ENCODE measurements at regions not wholly inside any gene's neighbourhood (a gene's known extent, or its start where the extent isn't known, plus 50 kb on each side); places are given as distances from the start of the nearest gene placed in this dataset.

GRCh38 chr5:31083364-31083763 is 110.1 kb upstream of the CDH6 start:
- TF ChIP-seq POLR2A (IDR thresholded peaks at IDR 0.05) = no peak
- intact Hi-C loops (cut with DNase I) = no loop called here
- WGBS = 84% methylated on average over 2 of the region's 2 CpGs
- no peak overlapping the region for H3K27ac ChIP-seq
- H3K36me3 ChIP-seq = no peaks in the 10 kb centered on the region
- H3K4me3 ChIP-seq = no peak overlapping the region
- H3K4me1 ChIP-seq (replicated peaks) = no peaks in the 10 kb centered on the region
- no peaks in the 10 kb centered on the region for H3K27me3 ChIP-seq (replicated peaks; ENCODE audit: insufficient read depth)
- H3K9me3 ChIP-seq = no peaks in the 10 kb centered on the region
- DNase-seq (ENCODE audit: low spot score) = no peak

- TF ChIP-seq POLR2AphosphoS5 (IDR thresholded peaks at IDR 0.05) = no peak
- no peak for TF ChIP-seq POLR2A (IDR thresholded peaks at IDR 0.05)
- TF ChIP-seq CTCF (IDR thresholded peaks at IDR 0.05) = no peak
- H3K4me3 ChIP-seq = no peak overlapping the region
- H3K9me3 ChIP-seq = no peaks in the 10 kb centered on the region
- H3K4me1 ChIP-seq (replicated peaks) = no peaks in the 10 kb centered on the region
- H3K27ac ChIP-seq = no peak overlapping the region
- no peaks in the 10 kb centered on the region for H3K36me3 ChIP-seq
- no peaks in the 10 kb centered on the region for H3K27me3 ChIP-seq (replicated peaks; ENCODE audit: insufficient read depth)
- no peak for DNase-seq (ENCODE audit: low spot score)
- intact Hi-C loops (cut with DNase I) = no loop called here
- 85% methylated on average over 2 of the region's 2 CpGs for WGBS
Observed at GRCh38 chr5:31079668-31080067, 113.8 kb upstream of the CDH6 start.

- no peak for DNase-seq (ENCODE audit: low spot score)
Observed at GRCh38 chr5:31078956-31079355, 114.5 kb upstream of the CDH6 start.

GRCh38 chr5:31075981-31076380 is 117.5 kb upstream of the CDH6 start:
- H3K4me3 ChIP-seq = no peak overlapping the region
- no peaks in the 10 kb centered on the region for H3K9me3 ChIP-seq
- H3K4me1 ChIP-seq (replicated peaks) = no peaks in the 10 kb centered on the region
- H3K27ac ChIP-seq = no peak overlapping the region
- WGBS = 77% methylated on average over 6 of the region's 6 CpGs
- no peak for DNase-seq (ENCODE audit: low spot score)
- TF ChIP-seq CTCF (IDR thresholded peaks at IDR 0.05) (no peak), POLR2A (IDR thresholded peaks at IDR 0.05) (no peak), POLR2AphosphoS5 (IDR thresholded peaks at IDR 0.05) (no peak)
- no peaks in the 10 kb centered on the region for H3K36me3 ChIP-seq
- intact Hi-C loops (cut with DNase I) = no loop called here
- H3K27me3 ChIP-seq (replicated peaks; ENCODE audit: insufficient read depth) = no peaks in the 10 kb centered on the region

More at GRCh38 chr5:31078956-31079355, 114.5 kb upstream of the CDH6 start:
- Histone ChIP-seq H3K27ac (no peak overlapping the region), H3K4me1 (replicated peaks) (no peaks in the 10 kb centered on the region), H3K4me3 (no peak overlapping the region), H3K9me3 (no peaks in the 10 kb centered on the region), H3K27me3 (replicated peaks; ENCODE audit: insufficient read depth) (no peaks in the 10 kb centered on the region), H3K36me3 (no peaks in the 10 kb centered on the region)
- intact Hi-C loops (cut with DNase I) = no loop called here
- TF ChIP-seq POLR2AphosphoS5 (IDR thresholded peaks at IDR 0.05) = no peak
- WGBS = 43% methylated on average over 3 of the region's 3 CpGs

- no peaks in the 10 kb centered on the region for H3K4me1 ChIP-seq (replicated peaks)
- intact Hi-C loops (cut with DNase I) = no loop called here
- 72% methylated on average over 1 of the region's 1 CpG for WGBS
- no peak overlapping the region for H3K27ac ChIP-seq
- no peaks in the 10 kb centered on the region for H3K36me3 ChIP-seq
- no peaks in the 10 kb centered on the region for H3K27me3 ChIP-seq (replicated peaks; ENCODE audit: insufficient read depth)
- DNase-seq (ENCODE audit: low spot score) = no peak
- no peaks in the 10 kb centered on the region for H3K9me3 ChIP-seq
- TF ChIP-seq CTCF (IDR thresholded peaks at IDR 0.05) (no peak), POLR2A (IDR thresholded peaks at IDR 0.05) (no peak), POLR2AphosphoS5 (IDR thresholded peaks at IDR 0.05) (no peak)
- H3K4me3 ChIP-seq = no peak overlapping the region
Observed at GRCh38 chr5:31068287-31068686, 125.2 kb upstream of the CDH6 start.

GRCh38 chr5:31066655-31067328 is 126.7 kb upstream of the CDH6 start:
- WGBS = 51% methylated on average over 5 of the region's 5 CpGs
- no peaks in the 10 kb centered on the region for H3K4me1 ChIP-seq (replicated peaks)
- H3K9me3 ChIP-seq = no peaks in the 10 kb centered on the region
- no peak for DNase-seq (ENCODE audit: low spot score)
- intact Hi-C loops (cut with DNase I) = no loop called here
- TF ChIP-seq CTCF (IDR thresholded peaks at IDR 0.05) (no peak), POLR2A (IDR thresholded peaks at IDR 0.05) (no peak)
- H3K36me3 ChIP-seq = no peaks in the 10 kb centered on the region
- no peak overlapping the region for H3K27ac ChIP-seq
- H3K4me3 ChIP-seq = no peak overlapping the region
- no peaks in the 10 kb centered on the region for H3K27me3 ChIP-seq (replicated peaks; ENCODE audit: insufficient read depth)

Measured in prostate gland (tissue), 2 donors.